Mammary epithelial cell (primary cell): ENCODE measurements at regions not wholly inside any gene's neighbourhood (a gene's known extent, or its start where the extent isn't known, plus 50 kb on each side); places are given as distances from the start of the nearest gene placed in this dataset.

ENCODE experiments used
- CTCF ChIP-seq, 2 donors: IDR thresholded peaks in 1 of 2; conservative IDR thresholded peaks in 1 of 2; 2 replicates each; pipeline ENCODE4 v1.5.1; 2011 to 2012; ENCODE audit warnings: inconsistent platforms in 2 of 2, low read length in 2 of 2, mild to moderate bottlenecking in 2 of 2, control low read depth in 1 of 2, low read depth in 1 of 2; ENCODE audit not compliant: insufficient read depth in 1 of 2; ENCODE audit errors: extremely low read depth in 1 of 2
- EZH2 ChIP-seq: IDR thresholded peaks from 2 replicates; pipeline ENCODE4 v1.6.1; 2012; ENCODE audit warnings: low read length, inconsistent platforms, borderline replicate concordance

- TF ChIP-seq EZH2: no peak
- no peak for TF ChIP-seq CTCF (conservative IDR thresholded peaks at IDR 0.05 in 1 of 2, IDR thresholded peaks at IDR 0.05 in 1 of 2; ENCODE audit: extremely low read depth in 1 of 2, insufficient read depth in 1 of 2, low read depth in 1 of 2, low read length in 2 of 2)
Observed at GRCh38 chr3:103494512-103494911, 1059.7 kb downstream of the ZPLD1 start.
